Stimulated activated naive B cell treated with anti-CD40 and anti-IgM and Interleukin-4, amounts not matched to agents 10 μg/mL and 1 μg/mL and 100 μg/mL, for 72 hours (primary cell): ENCODE measurements at regions not wholly inside any gene's neighbourhood (a gene's known extent, or its start where the extent isn't known, plus 50 kb on each side); places are given as distances from the start of the nearest gene placed in this dataset.
A peak's percentile ranks its signal among the peaks of the same experiment; 100 is the strongest.

Experiments used
- ATAC-seq, 2 donors: fragments of 150-1000 bp; cut with Tn5 transposase; replicated peaks; 2 replicates each; pipeline ENCODE4 v1.10.0; 2021; ENCODE audit warnings: moderate library complexity in 1 of 2
- DNase-seq: peaks from one replicate; pipeline ENCODE4 v3.0.0; 2021
- H3K27ac Mint-ChIP-seq: one replicate; pipeline ENCODE4 v1.8.0; 2022; ENCODE audit warnings: mild to moderate bottlenecking, mixed read lengths
- H3K27me3 Mint-ChIP-seq, 2 donors: one replicate each; pipeline ENCODE4 v1.8.0; 2022; ENCODE audit warnings: mixed read lengths in 2 of 2
- H3K36me3 Mint-ChIP-seq, 2 donors: one replicate each; pipeline ENCODE4 v1.8.0; 2022; ENCODE audit warnings: mixed read lengths in 2 of 2, mild to moderate bottlenecking in 1 of 2
- H3K4me1 Mint-ChIP-seq, 2 donors: one replicate each; pipeline ENCODE4 v1.8.0; 2022; ENCODE audit warnings: mixed read lengths in 2 of 2, mild to moderate bottlenecking in 1 of 2
- H3K4me3 Mint-ChIP-seq, 2 donors: one replicate each; pipeline ENCODE4 v1.8.0; 2022; ENCODE audit warnings: mild to moderate bottlenecking in 2 of 2, mixed read lengths in 2 of 2, moderate library complexity in 1 of 2
- H3K9me3 Mint-ChIP-seq, 2 donors: one replicate each; pipeline ENCODE4 v1.8.0; 2022; ENCODE audit warnings: mixed read lengths in 2 of 2, mild to moderate bottlenecking in 1 of 2

- ATAC-seq (no peak), DNase-seq (no peak)
- Mint-ChIP-seq H3K4me3 (no peak overlapping the region), H3K9me3 (no peaks in the 10 kb centered on the region), H3K36me3 (no peaks in the 10 kb centered on the region), H3K27me3 (peaks cover 0 to 5% of the 10 kb centered on the region in 2 donors), H3K4me1 (no peaks in the 10 kb centered on the region), H3K27ac (no peak overlapping the region)
These were observed 143.2 kb upstream of the USP15 start for GRCh38 chr12:62116986-62117385.

GRCh38 chr12:62123721-62124203, 136.4 kb upstream of the USP15 start:
- H3K36me3 Mint-ChIP-seq: no peaks in the 10 kb centered on the region
- peak; percentile 65 to 69 for ATAC-seq
- DNase-seq: peak; percentile 4
- peaks cover 0 to 4% of the 10 kb centered on the region in 2 donors for H3K27me3 Mint-ChIP-seq
- H3K27ac Mint-ChIP-seq: no peak overlapping the region
- H3K4me1 Mint-ChIP-seq: peaks cover 0 to 2% of the 10 kb centered on the region in 2 donors
- H3K4me3 Mint-ChIP-seq: no peak overlapping the region
- H3K9me3 Mint-ChIP-seq: no peaks in the 10 kb centered on the region

- DNase-seq: no peak
- Mint-ChIP-seq H3K27ac (no peak overlapping the region), H3K4me1 (peaks cover 0 to 2% of the 10 kb centered on the region in 2 donors), H3K27me3 (peaks cover 0 to 4% of the 10 kb centered on the region in 2 donors), H3K36me3 (no peaks in the 10 kb centered on the region), H3K4me3 (no peak overlapping the region), H3K9me3 (no peaks in the 10 kb centered on the region)
- ATAC-seq: no peak
These were observed 132.7 kb upstream of the USP15 start for GRCh38 chr12:62127516-62127915.

DNA sequence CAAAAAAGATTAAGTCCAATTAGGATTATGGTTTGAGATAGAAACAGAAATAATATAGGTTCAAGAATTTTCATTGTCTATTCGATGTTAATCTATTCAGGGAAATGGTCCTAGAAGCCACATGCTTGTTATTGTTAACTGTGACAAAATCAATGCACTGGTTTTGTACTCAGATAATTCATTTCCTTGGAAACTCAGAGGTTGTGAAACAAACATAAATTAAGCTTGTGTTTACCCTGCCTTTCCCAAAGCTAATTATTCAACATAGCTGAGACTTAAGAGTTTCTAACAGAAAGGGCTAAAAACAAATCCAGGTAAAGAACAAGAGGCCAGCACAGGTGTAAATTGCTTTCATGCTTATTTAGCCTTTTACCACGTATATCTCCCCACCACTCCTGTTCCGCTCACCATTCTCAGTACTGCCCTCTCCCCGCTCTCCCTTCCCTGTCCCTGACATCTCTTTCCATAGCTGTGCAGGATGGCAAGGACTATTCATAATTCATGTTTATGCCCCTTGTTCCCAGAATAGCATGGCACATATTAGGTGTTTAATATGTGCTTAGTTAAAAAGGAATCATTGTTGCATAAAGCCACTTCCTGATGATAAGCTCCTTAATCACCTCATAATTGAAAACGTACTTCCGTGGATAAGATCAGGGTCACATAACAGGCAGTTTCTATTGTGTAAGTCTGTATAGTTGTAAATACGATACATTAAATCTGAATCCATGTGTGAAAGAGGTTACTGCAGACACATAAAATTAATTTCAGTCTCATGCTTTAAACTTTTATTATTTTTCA, 131.8 kb upstream of the USP15 start:
- DNase-seq (no peak), ATAC-seq (no peak)
- Mint-ChIP-seq H3K27me3 (peaks cover 0 to 4% of the 10 kb centered on the region in 2 donors), H3K9me3 (no peaks in the 10 kb centered on the region), H3K36me3 (no peaks in the 10 kb centered on the region), H3K4me1 (peaks cover 0 to 2% of the 10 kb centered on the region in 2 donors), H3K4me3 (no peak overlapping the region), H3K27ac (no peak overlapping the region)

DNA sequence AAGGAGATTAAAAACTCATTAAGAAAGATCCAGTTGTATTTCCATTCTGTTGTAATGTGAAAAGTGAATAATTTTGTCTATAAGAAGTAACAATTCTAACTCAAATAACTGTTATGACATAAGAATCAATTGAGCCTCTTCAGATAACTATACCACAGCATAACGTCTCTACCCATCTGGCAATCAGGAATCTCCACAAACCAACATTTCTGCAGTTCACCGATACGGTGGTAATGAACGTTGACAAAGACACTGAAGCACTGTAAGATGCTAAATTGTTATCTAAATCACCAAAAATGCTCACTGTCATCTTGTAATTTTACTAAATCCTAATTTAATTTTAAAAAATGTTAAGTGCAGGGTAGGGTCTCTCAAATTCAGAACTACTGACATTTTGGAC, 130.9 kb upstream of the USP15 start:
- no peaks in the 10 kb centered on the region for H3K9me3 Mint-ChIP-seq
- ATAC-seq (no peak), DNase-seq (no peak)
- no peaks in the 10 kb centered on the region for H3K36me3 Mint-ChIP-seq
- no peaks in the 10 kb centered on the region for H3K4me1 Mint-ChIP-seq
- H3K4me3 Mint-ChIP-seq: no peak overlapping the region
- H3K27ac Mint-ChIP-seq: no peak overlapping the region
- no peaks in the 10 kb centered on the region for H3K27me3 Mint-ChIP-seq

GRCh38 chr12:62130402-62130801, 129.8 kb upstream of the USP15 start:
- H3K4me1 Mint-ChIP-seq: no peaks in the 10 kb centered on the region
- no peaks in the 10 kb centered on the region for H3K36me3 Mint-ChIP-seq
- no peak overlapping the region for H3K27ac Mint-ChIP-seq
- no peak for DNase-seq
- H3K27me3 Mint-ChIP-seq: no peaks in the 10 kb centered on the region
- H3K4me3 Mint-ChIP-seq: no peak overlapping the region
- no peaks in the 10 kb centered on the region for H3K9me3 Mint-ChIP-seq
- ATAC-seq: no peak

GRCh38 chr12:62130834-62131552, 129.2 kb upstream of the USP15 start:
- no peaks in the 10 kb centered on the region for H3K9me3 Mint-ChIP-seq
- no peak for DNase-seq

GRCh38 chr12:62133440-62133839, 126.8 kb upstream of the USP15 start:
- no peak for DNase-seq

More at GRCh38 chr12:62130834-62131552, 129.2 kb upstream of the USP15 start:
- no peaks in the 10 kb centered on the region for H3K36me3 Mint-ChIP-seq
- no peak overlapping the region for H3K4me3 Mint-ChIP-seq
- no peaks in the 10 kb centered on the region for H3K27me3 Mint-ChIP-seq
- no peak for ATAC-seq
- no peak overlapping the region for H3K27ac Mint-ChIP-seq
- H3K4me1 Mint-ChIP-seq: no peaks in the 10 kb centered on the region

GRCh38 chr12:62135553-62136200, 124.5 kb upstream of the USP15 start:
- no peak for DNase-seq
- H3K4me3 Mint-ChIP-seq: no peak overlapping the region
- H3K27me3 Mint-ChIP-seq: no peaks in the 10 kb centered on the region
- no peaks in the 10 kb centered on the region for H3K36me3 Mint-ChIP-seq
- ATAC-seq: no peak
- H3K9me3 Mint-ChIP-seq: no peaks in the 10 kb centered on the region
- no peak overlapping the region for H3K27ac Mint-ChIP-seq
- H3K4me1 Mint-ChIP-seq: no peaks in the 10 kb centered on the region

More at GRCh38 chr12:62133440-62133839, 126.8 kb upstream of the USP15 start:
- H3K4me1 Mint-ChIP-seq: no peaks in the 10 kb centered on the region
- no peaks in the 10 kb centered on the region for H3K9me3 Mint-ChIP-seq
- H3K27ac Mint-ChIP-seq: no peak overlapping the region
- no peak overlapping the region for H3K4me3 Mint-ChIP-seq
- no peaks in the 10 kb centered on the region for H3K27me3 Mint-ChIP-seq
- no peaks in the 10 kb centered on the region for H3K36me3 Mint-ChIP-seq
- no peak for ATAC-seq

DNA sequence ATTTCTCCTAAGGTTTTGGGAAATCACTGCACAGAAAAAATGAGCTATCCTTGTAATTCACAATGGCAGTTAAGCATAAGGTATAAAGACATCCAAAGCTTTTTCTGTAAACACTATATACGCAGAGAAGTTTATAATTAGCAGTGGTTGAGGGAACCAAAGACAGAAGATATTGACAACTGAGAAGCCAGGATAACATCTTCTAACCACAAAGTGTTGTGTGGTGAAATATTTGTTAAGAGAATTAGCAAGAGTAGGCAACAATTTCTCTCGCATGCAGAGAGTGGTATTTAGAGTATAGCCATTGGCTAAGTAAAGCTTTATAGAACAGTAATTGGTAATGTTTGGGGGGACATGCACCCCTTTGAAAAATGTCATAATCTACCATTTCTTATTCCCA, 123.7 kb upstream of the USP15 start:
- no peak overlapping the region for H3K27ac Mint-ChIP-seq
- no peaks in the 10 kb centered on the region for H3K36me3 Mint-ChIP-seq
- H3K4me3 Mint-ChIP-seq: no peak overlapping the region
- ATAC-seq (no peak), DNase-seq (no peak)
- no peaks in the 10 kb centered on the region for H3K9me3 Mint-ChIP-seq
- no peaks in the 10 kb centered on the region for H3K27me3 Mint-ChIP-seq
- no peaks in the 10 kb centered on the region for H3K4me1 Mint-ChIP-seq

- Mint-ChIP-seq H3K27me3 (no peaks in the 10 kb centered on the region), H3K4me3 (no peak overlapping the region), H3K4me1 (no peaks in the 10 kb centered on the region), H3K9me3 (no peaks in the 10 kb centered on the region), H3K27ac (no peak overlapping the region), H3K36me3 (no peaks in the 10 kb centered on the region)
- no peak for DNase-seq
- ATAC-seq: no peak
These were observed 121.7 kb upstream of the USP15 start for GRCh38 chr12:62138527-62138926.

GRCh38 chr12:62146318-62146717, 113.9 kb upstream of the USP15 start:
- no peak overlapping the region for H3K27ac Mint-ChIP-seq
- H3K36me3 Mint-ChIP-seq: no peaks in the 10 kb centered on the region
- ATAC-seq (no peak), DNase-seq (no peak)
- H3K9me3 Mint-ChIP-seq: peaks cover 0 to 2% of the 10 kb centered on the region in 2 donors
- no peak overlapping the region for H3K4me3 Mint-ChIP-seq
- H3K4me1 Mint-ChIP-seq: no peaks in the 10 kb centered on the region
- no peaks in the 10 kb centered on the region for H3K27me3 Mint-ChIP-seq

GRCh38 chr12:62158013-62158412, 102.2 kb upstream of the USP15 start:
- H3K4me1 Mint-ChIP-seq: no peaks in the 10 kb centered on the region
- no peak overlapping the region for H3K27ac Mint-ChIP-seq
- H3K27me3 Mint-ChIP-seq: no peaks in the 10 kb centered on the region
- H3K4me3 Mint-ChIP-seq: no peak overlapping the region
- no peak for ATAC-seq
- DNase-seq: no peak
- H3K9me3 Mint-ChIP-seq: no peaks in the 10 kb centered on the region
- no peaks in the 10 kb centered on the region for H3K36me3 Mint-ChIP-seq

GRCh38 chr12:62158461-62159360, 101.5 kb upstream of the USP15 start:
- Mint-ChIP-seq H3K9me3 (no peaks in the 10 kb centered on the region), H3K36me3 (no peaks in the 10 kb centered on the region), H3K27me3 (no peaks in the 10 kb centered on the region), H3K4me1 (no peaks in the 10 kb centered on the region), H3K27ac (no peak overlapping the region), H3K4me3 (no peak overlapping the region)
- ATAC-seq: no peak
- no peak for DNase-seq
